ENCODE measurements at regions not wholly inside any gene's neighbourhood (a gene's known extent, or its start where the extent isn't known, plus 50 kb on each side); places are given as distances from the start of the nearest gene placed in this dataset.

DNA sequence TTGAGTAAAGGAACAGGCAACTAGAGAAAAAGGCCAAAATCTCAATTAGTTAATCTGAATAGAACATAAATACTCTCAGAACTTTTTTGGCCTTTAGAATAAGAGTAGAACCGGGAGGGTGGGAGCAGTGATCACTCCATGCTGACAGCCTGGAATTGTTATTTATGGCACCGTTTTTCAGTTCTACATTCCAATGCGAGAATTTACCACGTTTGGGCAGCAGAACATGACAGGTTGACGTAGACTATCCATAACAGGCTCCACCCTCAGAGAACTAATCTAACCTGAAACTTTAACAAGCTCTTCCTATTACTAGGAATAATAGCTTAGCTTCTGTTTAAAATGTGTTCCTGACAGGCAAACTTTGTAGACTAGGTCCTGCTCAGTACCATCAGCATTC is 379.1 kb downstream of the SEC23A start:
- H3K4me3 ChIP-seq: no peak overlapping the region
- TF ChIP-seq Cebpa-rat (IDR thresholded peaks at IDR 0.05): no peak
- H3K9me3 ChIP-seq (replicated peaks in 1 of 11): 0 out of 22 replicates have a peak, but pooled peaks cover 0 to 3% (median 0%) of the 10 kb centered on the region in 11 experiments
- no peaks in the 10 kb centered on the region for H4K20me1 ChIP-seq
- H3K36me3 ChIP-seq: no peaks in the 10 kb centered on the region
- H3K4me1 ChIP-seq: no peaks in the 10 kb centered on the region
- no peak overlapping the region for H3K27ac ChIP-seq
- H3K9ac ChIP-seq: no peak overlapping the region
- H3K27me3 ChIP-seq: no peaks in the 10 kb centered on the region
- no peak overlapping the region for H3K4me2 ChIP-seq

- H3K36me3 ChIP-seq: no peaks in the 10 kb centered on the region
- H3K27ac ChIP-seq: no peak overlapping the region
- H3K4me3 ChIP-seq: no peak overlapping the region
- no peaks in the 10 kb centered on the region for H3K27me3 ChIP-seq
- H4K20me1 ChIP-seq: no peaks in the 10 kb centered on the region
- H3K9me3 ChIP-seq (replicated peaks in 1 of 11): 0 out of 22 replicates have a peak, but pooled peaks cover 0 to 3% (median 0%) of the 10 kb centered on the region in 11 experiments
- H3K9ac ChIP-seq: no peak overlapping the region
- no peak overlapping the region for H3K4me2 ChIP-seq
- peaks cover 0 to 4% (median 0%) of the 10 kb centered on the region in 10 experiments; a peak in 4 of 20 replicates for H3K4me1 ChIP-seq
- no peak for TF ChIP-seq Cebpa-rat (IDR thresholded peaks at IDR 0.05)
Measured at GRCh38 chr14:38723277-38723676, 379.8 kb downstream of the SEC23A start.

- Histone ChIP-seq H3K27ac (no peak overlapping the region), H3K36me3 (no peaks in the 10 kb centered on the region)
- TF ChIP-seq Cebpa-rat (IDR thresholded peaks at IDR 0.05): no peak
Measured at GRCh38 chr14:38721822-38722431, 381.1 kb downstream of the SEC23A start.

GRCh38 chr14:38718519-38718918 is 384.5 kb downstream of the SEC23A start:
- Histone ChIP-seq H4K20me1 (no peaks in the 10 kb centered on the region), H3K27me3 (no peaks in the 10 kb centered on the region), H3K36me3 (no peaks in the 10 kb centered on the region), H3K4me3 (no peak overlapping the region), H3K27ac (no peak overlapping the region), H3K4me1 (peaks cover 3 to 25% (median 13%) of the 10 kb centered on the region in 10 experiments; a peak in 17 of 20 replicates), H3K9ac (no peak overlapping the region), H3K9me3 (replicated peaks in 1 of 11) (no peaks in the 10 kb centered on the region), H3K4me2 (peak overlapping the region in 2 of 11 experiments; percentile 5 to 6; a peak in 3 of 22 replicates)
- no peak for TF ChIP-seq Cebpa-rat (IDR thresholded peaks at IDR 0.05)

More at GRCh38 chr14:38721822-38722431, 381.1 kb downstream of the SEC23A start:
- no peak overlapping the region for H3K9ac ChIP-seq
- peaks cover under 1 to 18% (median 6%) of the 10 kb centered on the region in 10 experiments; a peak in 16 of 20 replicates for H3K4me1 ChIP-seq
- H3K27me3 ChIP-seq: no peaks in the 10 kb centered on the region
- no peak overlapping the region for H3K4me3 ChIP-seq
- H4K20me1 ChIP-seq: no peaks in the 10 kb centered on the region
- no peaks in the 10 kb centered on the region for H3K9me3 ChIP-seq (replicated peaks in 1 of 11)
- no peak overlapping the region for H3K4me2 ChIP-seq

- peak overlapping the region in 10 of 11 experiments; percentile 2 to 66 (median 24); a peak in 14 of 22 replicates for H3K4me2 ChIP-seq
- H3K9ac ChIP-seq: no peak overlapping the region; a peak in 1 of 22 replicates
- no peak for TF ChIP-seq Cebpa-rat (IDR thresholded peaks at IDR 0.05)
- peak overlapping the region in 5 of 11 experiments; percentile 4 to 40 (median 23); a peak in 7 of 22 replicates for H3K27ac ChIP-seq
- H4K20me1 ChIP-seq: no peaks in the 10 kb centered on the region
- H3K9me3 ChIP-seq (replicated peaks in 1 of 11): no peaks in the 10 kb centered on the region
- no peak overlapping the region for H3K4me3 ChIP-seq
- H3K36me3 ChIP-seq: no peaks in the 10 kb centered on the region
- H3K4me1 ChIP-seq: peaks cover 3 to 25% (median 13%) of the 10 kb centered on the region in 10 experiments; a peak in 17 of 20 replicates
- no peaks in the 10 kb centered on the region for H3K27me3 ChIP-seq
Measured at GRCh38 chr14:38716926-38717325, 386.1 kb downstream of the SEC23A start.

DNA sequence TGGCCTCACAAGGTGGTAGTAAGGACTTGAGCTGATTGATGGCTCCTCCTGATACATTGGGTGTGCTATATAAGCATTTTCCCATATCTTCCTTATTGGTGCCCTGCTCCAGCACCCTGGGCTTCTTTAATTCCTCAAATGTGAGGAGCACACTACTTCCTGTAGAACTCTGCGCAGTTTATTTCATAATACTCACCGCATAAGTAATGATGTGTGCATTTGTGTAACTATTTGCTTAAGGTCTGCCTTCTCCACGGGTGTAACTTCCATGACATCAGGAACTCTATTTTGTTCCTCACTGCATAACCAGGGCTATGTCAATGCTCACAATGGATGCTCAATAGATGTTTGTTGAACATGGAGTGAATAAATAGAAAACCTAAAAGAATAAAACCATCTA is 392.2 kb downstream of the SEC23A start:
- no peak for TF ChIP-seq Cebpa-rat (IDR thresholded peaks at IDR 0.05)
- Histone ChIP-seq H3K27me3 (no peaks in the 10 kb centered on the region), H3K4me1 (no peaks in the 10 kb centered on the region), H3K4me3 (no peak overlapping the region), H3K9me3 (replicated peaks in 1 of 11) (no peaks in the 10 kb centered on the region; a peak in 1 of 22 replicates), H3K4me2 (no peak overlapping the region), H3K9ac (no peak overlapping the region), H3K27ac (no peak overlapping the region), H3K36me3 (no peaks in the 10 kb centered on the region), H4K20me1 (no peaks in the 10 kb centered on the region)

GRCh38 chr14:38710196-38710595 is 392.8 kb downstream of the SEC23A start:
- no peaks in the 10 kb centered on the region for H3K27me3 ChIP-seq
- H3K4me2 ChIP-seq: no peak overlapping the region
- no peaks in the 10 kb centered on the region for H3K4me1 ChIP-seq
- no peak for TF ChIP-seq Cebpa-rat (IDR thresholded peaks at IDR 0.05)
- no peaks in the 10 kb centered on the region for H4K20me1 ChIP-seq
- no peaks in the 10 kb centered on the region for H3K36me3 ChIP-seq
- no peak overlapping the region for H3K27ac ChIP-seq
- no peaks in the 10 kb centered on the region; a peak in 1 of 22 replicates for H3K9me3 ChIP-seq (replicated peaks in 1 of 11)
- no peak overlapping the region for H3K4me3 ChIP-seq
- no peak overlapping the region for H3K9ac ChIP-seq

- H3K27ac ChIP-seq: no peak overlapping the region
- H3K9me3 ChIP-seq (replicated peaks in 1 of 11): peaks cover 0 to 15% (median 6%) of the 10 kb centered on the region in 11 experiments; a peak in 6 of 22 replicates
- H3K4me2 ChIP-seq: no peak overlapping the region
- H3K4me1 ChIP-seq: peaks cover 0 to 9% (median 0%) of the 10 kb centered on the region in 10 experiments; a peak in 6 of 20 replicates
- H3K36me3 ChIP-seq: no peaks in the 10 kb centered on the region
- no peak overlapping the region for H3K9ac ChIP-seq
- no peak overlapping the region for H3K4me3 ChIP-seq
- no peaks in the 10 kb centered on the region for H3K27me3 ChIP-seq
- no peak for TF ChIP-seq Cebpa-rat (IDR thresholded peaks at IDR 0.05)
- no peaks in the 10 kb centered on the region for H4K20me1 ChIP-seq
Measured at GRCh38 chr14:38705220-38705619, 397.8 kb downstream of the SEC23A start.

DNA sequence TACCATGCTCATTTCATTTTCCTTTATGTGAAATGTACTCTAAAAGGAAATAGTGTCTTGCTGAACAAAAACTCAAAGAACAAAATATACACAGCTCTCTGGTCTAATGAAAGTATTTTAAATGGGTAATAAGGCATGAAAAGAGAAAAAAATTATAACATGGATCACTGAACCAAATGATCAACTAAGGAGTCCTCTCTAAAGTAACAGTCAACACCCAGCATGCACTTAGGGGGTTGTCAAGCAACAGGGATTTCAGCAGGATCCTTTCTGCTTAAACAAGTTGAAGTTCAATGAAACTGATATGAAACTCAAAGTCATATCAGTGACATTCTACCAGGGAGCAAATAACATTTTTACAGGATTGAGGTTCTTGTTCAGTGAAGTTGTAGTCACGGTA is 398.8 kb downstream of the SEC23A start:
- no peak overlapping the region for H3K4me3 ChIP-seq
- no peak overlapping the region for H3K27ac ChIP-seq
- no peak overlapping the region for H3K9ac ChIP-seq
- H3K36me3 ChIP-seq: no peaks in the 10 kb centered on the region
- H3K4me1 ChIP-seq: peaks cover 0 to 19% (median 3%) of the 10 kb centered on the region in 10 experiments; a peak in 7 of 20 replicates
- no peak for TF ChIP-seq Cebpa-rat (IDR thresholded peaks at IDR 0.05)
- H4K20me1 ChIP-seq: no peaks in the 10 kb centered on the region
- H3K4me2 ChIP-seq: no peak overlapping the region
- peaks cover 0 to 15% (median 7%) of the 10 kb centered on the region in 11 experiments; a peak in 5 of 22 replicates for H3K9me3 ChIP-seq (replicated peaks in 1 of 11)
- H3K27me3 ChIP-seq: no peaks in the 10 kb centered on the region

DNA sequence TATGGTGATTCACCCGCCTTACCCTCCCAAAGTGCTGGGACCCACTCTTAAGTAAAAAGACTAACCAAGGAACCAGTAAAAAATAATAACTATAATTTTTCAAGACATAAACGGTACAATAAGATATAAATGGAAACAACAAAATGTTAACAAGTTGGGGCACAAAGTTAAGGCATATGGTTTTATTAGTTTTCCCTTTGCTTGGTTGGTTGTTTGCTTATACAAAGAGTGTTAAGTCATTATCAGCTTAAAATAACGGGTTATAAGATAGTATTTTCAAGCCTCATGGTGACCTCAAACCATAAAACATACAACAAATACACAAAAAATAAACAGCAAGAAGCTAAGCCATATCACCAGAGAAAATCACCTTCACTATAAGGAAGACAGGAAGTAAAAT is 406.1 kb downstream of the SEC23A start:
- H3K36me3 ChIP-seq: no peaks in the 10 kb centered on the region
- H3K4me3 ChIP-seq: no peak overlapping the region
- TF ChIP-seq Cebpa-rat (IDR thresholded peaks at IDR 0.05): no peak
- H3K4me2 ChIP-seq: no peak overlapping the region
- H3K27ac ChIP-seq: no peak overlapping the region
- peaks cover 0 to 33% (median 4%) of the 10 kb centered on the region in 10 experiments; a peak in 7 of 20 replicates for H3K4me1 ChIP-seq
- H3K9me3 ChIP-seq (replicated peaks in 1 of 11): peaks cover 35 to 57% (median 46%) of the 10 kb centered on the region in 11 experiments
- H4K20me1 ChIP-seq: no peaks in the 10 kb centered on the region
- H3K27me3 ChIP-seq: no peaks in the 10 kb centered on the region
- no peak overlapping the region for H3K9ac ChIP-seq
